ENCODE measurements at regions not wholly inside any gene's neighbourhood (a gene's known extent, or its start where the extent isn't known, plus 50 kb on each side); places are given as distances from the start of the nearest gene placed in this dataset.
"Not testable (repeated sequence)": the region's sequence is repeated elsewhere in the genome, so short reads cannot be mapped to it uniquely, and the experiment has no call there.

DNA sequence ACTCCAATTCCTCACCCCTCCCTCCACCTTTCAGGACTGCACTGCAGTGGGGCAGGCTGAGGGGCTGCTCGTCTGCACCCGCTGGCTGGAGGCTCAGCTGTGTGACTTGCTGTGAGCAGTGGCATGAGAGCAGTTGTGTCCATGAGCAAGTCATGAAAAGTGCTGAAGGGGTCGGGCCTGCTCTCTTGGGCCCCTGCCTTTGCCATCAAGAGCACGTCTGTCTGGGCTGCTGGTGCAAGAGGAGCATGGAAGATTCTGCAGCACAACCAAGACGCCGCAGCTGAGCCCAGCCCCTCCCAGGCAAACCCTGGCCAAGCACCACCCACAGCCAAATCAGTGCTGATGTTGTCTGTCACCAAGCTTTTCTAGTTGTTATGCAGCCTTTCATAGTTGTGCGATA, 284.3 kb downstream of the TCERG1L start:
- DNase-seq (ENCODE audit: extremely low read depth in 1 of 11, low read depth in 9 of 11, low spot score in 4 of 11) = no peak

DNA sequence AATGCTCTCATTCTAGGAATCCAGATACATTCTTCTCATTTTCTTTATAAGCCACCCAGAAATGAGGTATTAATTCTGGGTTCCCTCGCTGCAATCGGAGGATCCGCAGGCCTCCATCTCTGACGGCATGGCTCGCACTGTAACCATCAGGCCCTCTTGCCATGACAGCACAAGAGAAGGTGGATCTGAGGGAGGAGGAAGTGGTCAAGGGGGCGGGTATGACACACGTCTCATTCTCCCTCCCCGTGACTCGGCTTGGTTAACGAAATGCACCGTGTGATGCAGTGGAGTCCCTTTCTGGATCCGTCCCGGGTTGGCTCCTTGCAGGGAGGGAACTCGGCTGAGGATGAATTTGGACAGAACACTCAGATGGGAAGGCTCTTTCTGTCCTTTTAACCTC, 280.2 kb downstream of the TCERG1L start:
- no peak for DNase-seq (ENCODE audit: extremely low read depth in 1 of 11, low read depth in 9 of 11, low spot score in 4 of 11)

DNA sequence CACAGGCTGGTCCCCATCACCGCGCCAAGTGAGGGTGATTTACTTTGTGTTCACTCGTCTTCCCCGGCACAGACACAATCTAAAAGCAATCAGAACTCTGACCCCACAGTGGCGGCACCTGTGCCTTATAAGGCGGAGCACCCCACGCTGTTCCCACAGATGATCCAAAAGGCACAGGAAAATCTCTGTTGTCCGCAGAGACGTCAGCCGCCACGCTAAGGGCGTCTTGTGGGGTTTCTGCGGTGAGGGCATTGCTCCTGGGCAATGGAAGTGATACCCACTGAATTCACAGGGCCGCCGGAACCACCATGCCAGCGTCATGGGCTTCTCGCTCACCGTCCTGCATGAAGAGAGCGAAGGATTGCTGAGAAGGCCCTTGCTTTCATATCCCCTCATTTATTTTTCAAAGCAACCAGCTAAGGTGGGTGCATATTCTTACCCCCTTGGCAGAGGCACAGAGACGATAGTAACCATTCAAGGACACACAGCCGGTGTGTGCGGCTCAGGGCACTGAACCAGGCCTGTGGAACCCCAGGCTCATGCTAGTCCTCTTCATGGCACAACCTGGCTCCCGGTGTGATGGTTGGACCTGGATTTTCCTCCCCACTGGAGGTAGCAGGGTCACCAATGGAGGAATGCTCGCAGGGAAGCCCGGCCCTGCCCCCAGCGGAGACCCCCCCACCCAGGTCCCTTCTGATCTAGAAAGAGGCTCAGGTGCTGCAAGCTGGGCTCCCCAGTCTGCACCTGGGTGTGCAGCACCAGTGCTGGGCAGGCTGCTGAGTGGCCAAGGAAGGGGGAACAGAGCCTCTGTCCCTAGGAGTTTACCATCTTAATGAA, 279.0 kb downstream of the TCERG1L start:
- DNase-seq (ENCODE audit: extremely low read depth in 1 of 11, low read depth in 9 of 11, low spot score in 4 of 11) = no peak

DNA sequence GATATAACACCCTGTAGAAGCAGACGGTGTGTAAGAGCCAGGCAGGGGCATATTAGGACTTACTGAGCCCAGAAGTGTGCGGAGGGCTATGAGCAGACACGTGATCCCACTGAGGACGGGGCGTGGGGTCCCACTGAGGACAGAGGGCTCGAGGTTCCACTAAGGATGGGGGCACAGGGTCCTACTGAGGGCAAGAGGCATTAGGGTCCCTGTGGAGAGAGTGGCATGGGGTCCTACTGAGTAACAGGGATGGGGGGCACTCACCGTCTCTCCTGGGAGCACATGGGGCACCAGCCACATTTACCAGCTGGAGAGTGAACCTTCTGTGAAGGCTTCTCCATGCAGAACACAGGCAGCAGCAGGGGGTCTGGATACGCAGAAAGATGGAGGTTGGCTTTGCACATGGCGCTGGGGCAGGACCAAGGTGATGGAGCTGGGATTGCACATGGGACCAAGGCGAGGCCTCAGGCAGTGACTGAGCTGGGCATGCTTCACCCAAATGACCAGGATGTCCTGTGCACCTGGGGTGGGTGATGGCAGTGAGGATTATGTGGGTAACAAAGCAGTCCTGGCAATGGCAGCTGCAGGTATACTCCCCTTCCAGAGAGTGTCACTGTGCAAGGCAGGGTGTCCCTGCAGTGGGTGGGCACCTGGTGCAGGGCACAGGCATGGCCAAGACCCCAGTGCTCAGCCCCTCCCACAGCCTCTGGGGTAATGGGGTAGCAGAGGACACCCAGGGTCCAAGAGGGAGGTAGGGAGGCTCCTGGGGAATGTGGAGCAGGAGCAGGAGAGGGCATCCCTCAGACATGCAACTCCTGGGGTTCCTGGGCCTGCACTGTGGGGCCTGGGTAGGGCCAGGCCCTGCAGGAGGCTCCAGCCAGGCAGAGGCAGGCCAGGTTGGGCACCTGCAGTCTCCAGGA, 278.1 kb downstream of the TCERG1L start:
- DNase-seq (ENCODE audit: extremely low read depth in 1 of 11, low read depth in 9 of 11, low spot score in 4 of 11) = no peak

DNA sequence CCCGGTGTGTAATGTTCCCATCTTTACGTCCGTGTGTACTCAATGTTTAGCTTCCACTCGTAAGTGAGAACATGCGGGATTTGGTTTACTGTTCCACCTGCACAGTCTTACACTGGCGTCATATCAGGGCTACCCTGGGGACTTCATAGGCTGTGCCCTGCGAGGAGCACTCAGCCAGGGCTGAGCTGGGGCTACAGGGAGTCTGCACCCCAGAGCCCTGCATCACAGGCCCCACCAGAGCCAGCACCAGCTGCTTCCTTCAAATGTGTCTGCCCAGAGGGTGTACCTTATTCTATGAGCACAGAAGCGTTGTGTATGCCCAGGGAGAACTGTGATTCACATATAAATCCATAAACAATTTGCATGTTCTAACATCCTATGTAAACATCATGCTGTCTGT, 277.1 kb downstream of the TCERG1L start:
- no peak for DNase-seq (ENCODE audit: extremely low read depth in 1 of 11, low read depth in 9 of 11, low spot score in 4 of 11)

DNA sequence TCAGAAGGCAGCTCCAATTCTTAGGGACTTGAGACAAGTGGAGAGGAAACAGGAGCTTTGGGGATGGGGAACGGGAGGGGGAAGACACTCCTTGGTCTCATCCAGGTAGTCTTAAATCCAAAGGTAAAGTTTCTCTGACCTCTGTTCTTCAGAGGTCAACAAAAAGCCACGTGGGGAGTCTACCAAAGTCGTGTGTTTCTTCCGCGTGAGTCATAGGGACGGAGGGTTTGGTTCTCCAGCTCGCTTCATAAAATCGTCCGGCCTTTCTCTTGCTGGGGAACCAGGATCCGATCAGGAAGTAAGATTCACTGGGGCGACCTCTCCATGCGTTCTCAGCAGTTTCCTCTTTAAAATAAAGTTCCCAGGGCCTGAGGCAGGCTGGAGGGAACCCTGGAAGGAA, 275.7 kb downstream of the TCERG1L start:
- DNase-seq (ENCODE audit: extremely low read depth in 1 of 11, low read depth in 9 of 11, low spot score in 4 of 11) = no peak

DNA sequence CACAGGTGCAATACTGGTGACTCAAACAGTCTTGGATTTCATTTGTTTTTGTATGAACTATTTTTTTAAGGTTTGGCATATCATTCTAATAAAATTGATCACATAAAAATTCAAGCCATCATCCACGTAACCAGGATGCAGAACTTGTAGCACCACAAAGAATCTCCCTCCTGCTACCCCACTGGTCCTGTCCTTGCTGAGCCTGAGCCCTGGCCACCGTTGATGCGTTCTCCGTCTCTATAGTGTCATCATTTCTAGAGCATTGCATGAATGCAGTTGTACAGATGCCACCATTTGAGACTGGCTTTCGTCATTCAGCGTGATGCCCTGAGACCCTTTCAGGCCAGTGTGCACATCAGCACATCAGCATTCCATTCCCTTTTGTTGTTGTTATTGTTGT, 273.5 kb downstream of the TCERG1L start:
- DNase-seq (ENCODE audit: extremely low read depth in 1 of 11, low read depth in 9 of 11, low spot score in 4 of 11) = no peak

DNA sequence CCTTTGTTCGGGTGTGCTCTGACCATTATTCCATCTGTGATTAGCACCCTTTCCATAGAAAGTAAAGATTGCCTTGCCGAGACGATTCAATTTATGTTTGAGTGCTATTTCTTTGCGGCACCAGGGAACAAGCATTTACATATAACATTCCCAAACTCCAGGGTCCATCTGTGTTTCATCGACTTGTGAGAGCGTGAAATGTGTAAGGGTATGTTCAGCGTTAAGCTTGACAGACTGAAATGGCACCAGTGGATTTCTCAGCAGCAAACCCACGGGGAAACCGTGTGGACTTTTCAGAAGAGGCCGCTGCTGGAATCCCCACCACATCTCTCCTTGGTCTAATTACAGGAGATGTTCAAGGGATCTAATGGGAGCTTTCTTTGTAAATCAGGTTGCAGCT, 270.5 kb downstream of the TCERG1L start:
- DNase-seq (ENCODE audit: extremely low read depth in 1 of 11, low read depth in 9 of 11, low spot score in 4 of 11) = no peak

DNA sequence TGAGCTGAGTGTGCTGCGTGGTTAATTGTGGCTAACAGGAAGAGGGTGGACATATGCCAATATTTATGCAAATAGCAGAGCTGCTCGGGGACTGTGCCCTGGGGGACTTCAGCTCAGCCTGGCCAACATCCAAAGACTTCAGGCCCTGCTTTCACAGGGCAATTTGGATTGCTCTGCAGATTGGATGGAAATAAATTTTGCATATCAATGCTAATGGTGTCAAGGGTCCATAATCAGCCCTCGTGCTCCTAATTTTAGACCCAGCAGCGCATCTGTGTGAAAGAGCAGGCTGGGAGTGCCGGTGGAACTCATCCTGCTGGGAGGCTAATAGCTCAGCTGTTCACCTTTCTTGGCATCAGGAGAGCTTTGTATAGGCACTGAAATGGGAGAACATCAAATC, 270.1 kb downstream of the TCERG1L start:
- no peak for DNase-seq (ENCODE audit: extremely low read depth in 1 of 11, low read depth in 9 of 11, low spot score in 4 of 11)

DNA sequence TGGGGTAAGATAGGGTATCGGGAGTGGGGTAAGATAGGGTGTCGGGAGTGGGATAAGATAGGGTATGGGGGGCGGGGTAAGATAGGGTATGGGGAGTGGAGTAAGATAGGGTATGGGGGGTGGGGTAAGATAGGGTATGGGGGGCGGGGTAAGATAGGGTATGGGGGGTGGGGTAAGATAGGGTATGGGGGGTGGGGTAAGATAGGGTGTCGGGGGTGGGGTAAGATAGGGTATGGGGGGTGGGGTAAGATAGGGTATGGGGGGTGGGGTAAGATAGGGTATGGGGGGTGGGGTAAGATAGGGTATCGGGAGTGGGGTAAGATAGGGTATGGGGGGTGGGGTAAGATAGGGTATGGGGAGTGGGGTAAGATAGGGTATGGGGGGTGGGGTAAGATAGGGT, 269.5 kb downstream of the TCERG1L start:
- not testable (repeated sequence) for DNase-seq (ENCODE audit: extremely low read depth in 1 of 11, low read depth in 9 of 11, low spot score in 4 of 11)
